ENCODE measurements at regions not wholly inside any gene's neighbourhood (a gene's known extent, or its start where the extent isn't known, plus 50 kb on each side); places are given as distances from the start of the nearest gene placed in this dataset.

GRCh38 chr9:31745468-31745867 is 639.0 kb upstream of the ACO1 start:
- no peaks in the 10 kb centered on the region for H3K9me3 ChIP-seq (ENCODE audit: control insufficient read depth, low read depth, low read length)
- H2BK120ac ChIP-seq (ENCODE audit: low read depth, low read length, poor library complexity, severe bottlenecking) = no peak overlapping the region
- no peak overlapping the region for H2BK12ac ChIP-seq (ENCODE audit: insufficient read length, low read depth, low read length)
- no peaks in the 10 kb centered on the region for H3K4me1 Mint-ChIP-seq
- no peak overlapping the region for H2AK5ac ChIP-seq (ENCODE audit: insufficient read length, low read length)
- no peak overlapping the region for H3K4me3 Mint-ChIP-seq
- H3K18ac ChIP-seq (ENCODE audit: insufficient read length, low read depth, low read length) = no peak overlapping the region
- H3K14ac ChIP-seq (ENCODE audit: insufficient read depth, low read length) = no peak overlapping the region
- no peak overlapping the region for H3K9ac ChIP-seq (ENCODE audit: extremely low read depth, insufficient read length, low read length)
- H3K9me3 Mint-ChIP-seq = no peaks in the 10 kb centered on the region; a peak in 1 of 5 replicates
- H4K8ac ChIP-seq (replicated peaks; ENCODE audit: insufficient read length, low read depth, low read length) = no peak overlapping the region
- no peaks in the 10 kb centered on the region for H3K27me3 Mint-ChIP-seq (ENCODE audit: low read depth)
- no peaks in the 10 kb centered on the region for H3K4me1 ChIP-seq (ENCODE audit: insufficient read depth, low read length)
- H4K5ac ChIP-seq (ENCODE audit: insufficient read length, low read depth, low read length) = no peak overlapping the region
- no CpG with 5 or more reads among the region's 6 CpGs for WGBS (ENCODE audit: extremely low coverage, insufficient read length, low lambda C conversion rate)
- no peaks in the 10 kb centered on the region for H3K79me1 ChIP-seq (ENCODE audit: insufficient read depth, low read depth, low read length, poor library complexity, severe bottlenecking)
- no peak overlapping the region for H3K4ac ChIP-seq (ENCODE audit: low read depth, low read length)
- no peak overlapping the region for H4K91ac ChIP-seq (ENCODE audit: insufficient read length, low read depth, low read length)
- no peak overlapping the region for H3K27ac ChIP-seq (ENCODE audit: insufficient read length, low read depth, low read length)
- H3K27me3 ChIP-seq (ENCODE audit: insufficient read depth, low read length) = no peaks in the 10 kb centered on the region
- H3K4me2 ChIP-seq (ENCODE audit: insufficient read depth, insufficient read length, low read length) = no peak overlapping the region
- no peak overlapping the region for H2AFZ ChIP-seq (ENCODE audit: low read length)
- H3K79me2 ChIP-seq (ENCODE audit: insufficient read depth, low read length) = no peaks in the 10 kb centered on the region
- no peak overlapping the region for H2BK5ac ChIP-seq (ENCODE audit: insufficient read length, low read length)
- H2BK20ac ChIP-seq (ENCODE audit: low read depth, low read length, poor library complexity, severe bottlenecking) = no peak overlapping the region
- no peak overlapping the region for H3K27ac Mint-ChIP-seq
- no peaks in the 10 kb centered on the region for H4K20me1 ChIP-seq (ENCODE audit: control insufficient read depth, insufficient read depth, insufficient read length)
- no peak for DNase-seq
- no peak overlapping the region for H3T11ph ChIP-seq (ENCODE audit: low read length)
- H3K56ac ChIP-seq (ENCODE audit: insufficient read length, low read depth, low read length) = no peak overlapping the region
- no peak for TF ChIP-seq CTCF (conservative IDR thresholded peaks at IDR 0.05)
- no peak overlapping the region for H3K23ac ChIP-seq (ENCODE audit: insufficient read length, low read depth, low read length)
- no peaks in the 10 kb centered on the region for H3K23me2 ChIP-seq (ENCODE audit: insufficient read length, low read depth, low read length, poor library complexity, severe bottlenecking)
- no peaks in the 10 kb centered on the region for H3K36me3 Mint-ChIP-seq (ENCODE audit: insufficient read depth in 1 of 3, low read depth in 3 of 3)
- no peak overlapping the region for H2BK15ac ChIP-seq (ENCODE audit: low read depth, low read length)

Measured in H9 (cell line).